GM12878 (cell line): ENCODE measurements at regions not wholly inside any gene's neighbourhood (a gene's known extent, or its start where the extent isn't known, plus 50 kb on each side); places are given as distances from the start of the nearest gene placed in this dataset.

Source experiments
- ATAC-seq: fragments of 200-7000 bp; cut with Tn5 transposase; 3 replicates; pipeline ENCODE4 v1.9.1; 2020; ENCODE audit warnings: mild to moderate bottlenecking, moderate library complexity
- BruUV-seq: library from RNA; stranded (reverse); fragments of 400-500 nt; replicated peaks from 2 replicates; lab custom pipeline; 2021; lab: Mats Ljungman, UMichigan
- CTCF ChIA-PET: fragments of 300-600 bp; sonication (Branson Sonifier 250); formaldehyde crosslinking; extraction: SDS; loops from one replicate; lab custom pipeline; 2021; ENCODE audit warnings: inconsistent platforms; lab: Yijun Ruan, JAX
- POLR2A ChIA-PET: fragments of 350-600 bp; formaldehyde crosslinking; extraction: SDS; loops from one replicate; lab custom pipeline; 2021; ENCODE audit warnings: inconsistent platforms; lab: Charles Lee
- RAD21 ChIA-PET: fragments of 300-600 bp; sonication (Branson Sonifier 250); formaldehyde crosslinking; loops from one replicate; lab custom pipeline; 2023; ENCODE audit warnings: antibody characterized with exemption; ENCODE audit not compliant: unreplicated experiment; lab: Charles Lee
- SMC1A ChIA-PET: fragments of 300-600 bp; sonication (Branson Sonifier 250); formaldehyde crosslinking; loops from one replicate; lab custom pipeline; 2023; ENCODE audit not compliant: unreplicated experiment, uncharacterized antibody; lab: Charles Lee
- DNase-seq: peaks from one replicate; pipeline ENCODE4 v3.0.0-alpha.2; 2011; ENCODE audit warnings: low read depth, low spot score
- FAIRE-seq: peaks from 3 replicates; lab custom pipeline; 2011; peaks lifted over from hg19 to GRCh38; lab: Jason Lieb, UNC
- H2AFZ ChIP-seq: 2 replicates; pipeline ENCODE4 v1.6.0; 2011; ENCODE audit warnings: low read depth, low read length, control low read depth; ENCODE audit not compliant: control insufficient read depth
- H3K27ac ChIP-seq: 2 replicates; pipeline ENCODE4 v1.5.1; 2011; ENCODE audit warnings: control low read depth; ENCODE audit not compliant: control insufficient read depth, insufficient read depth
- H3K27me3 ChIP-seq, 2 experiments: replicated peaks in 1 of 2; 2 replicates each; pipeline versions ENCODE4 v1.6.0 to v1.6.1; 2011; ENCODE audit warnings: low read length in 1 of 2; ENCODE audit not compliant: control insufficient read depth in 2 of 2, insufficient read depth in 2 of 2
- H3K36me3 ChIP-seq, 2 experiments: 2 replicates each; pipeline ENCODE4 v1.5.1; 2011; ENCODE audit warnings: low read length in 1 of 2; ENCODE audit not compliant: control insufficient read depth in 2 of 2, insufficient read depth in 2 of 2
- H3K4me1 ChIP-seq: 2 replicates; pipeline ENCODE4 v1.6.1; 2011; ENCODE audit warnings: mild to moderate bottlenecking, low read length, moderate library complexity, mixed read lengths; ENCODE audit not compliant: control insufficient read depth, insufficient read depth
- H3K4me2 ChIP-seq: 2 replicates; pipeline ENCODE4 v1.6.0; 2011; ENCODE audit warnings: control low read depth; ENCODE audit not compliant: control insufficient read depth, insufficient read depth
- H3K4me3 ChIP-seq: fragments of 200-600 bp; sonication (generic); 2 replicates; pipeline ENCODE4 v1.5.1; 2016
- H3K79me2 ChIP-seq: 2 replicates; pipeline ENCODE4 v1.6.0; 2011; ENCODE audit warnings: low read length; ENCODE audit not compliant: control insufficient read depth, insufficient read depth
- H3K9ac ChIP-seq: 2 replicates; pipeline ENCODE4 v1.8.0; 2011; ENCODE audit warnings: low read length, control low read depth, mixed read lengths; ENCODE audit not compliant: control insufficient read depth, insufficient read depth
- H3K9me3 ChIP-seq: replicated peaks from 3 replicates; pipeline ENCODE4 v1.5.1; 2011; ENCODE audit warnings: mild to moderate bottlenecking, low read length; ENCODE audit not compliant: control insufficient read depth, insufficient read depth
- H4K20me1 ChIP-seq: 2 replicates; pipeline ENCODE4 v1.6.0; 2011; ENCODE audit not compliant: control insufficient read depth, insufficient read depth
- BHLHE40 ChIP-seq, 2 experiments: fragments of 450-650 bp in 1 of 2; IDR thresholded peaks; 2 replicates each; pipeline ENCODE4 v1.6.1; 2011 to 2017; ENCODE audit warnings: low read depth in 2 of 2, borderline replicate concordance in 1 of 2, improper control_type of control experiment in 1 of 2, low read length in 1 of 2, mild to moderate bottlenecking in 1 of 2
- CBX5 ChIP-seq: sonication (generic); IDR thresholded peaks from 2 replicates; pipeline ENCODE4 v1.6.1; 2016; ENCODE audit warnings: low read depth, moderate library complexity, mild to moderate bottlenecking, inconsistent platforms
- HDAC2 ChIP-seq: fragments of 200-600 bp; sonication (generic); IDR thresholded peaks from 2 replicates; pipeline ENCODE4 v1.6.1; 2017
- MAX ChIP-seq: IDR thresholded peaks from 2 replicates; pipeline ENCODE4 v1.6.1; 2012; ENCODE audit warnings: low read depth, low read length, improper control_type of control experiment
- MTA2 ChIP-seq: fragments of 450-650 bp; IDR thresholded peaks from 2 replicates; pipeline ENCODE4 v1.6.1; 2016; ENCODE audit warnings: low read depth, mild to moderate bottlenecking, moderate library complexity
- SREBF2 ChIP-seq: IDR thresholded peaks from 2 replicates; pipeline ENCODE4 v1.6.1; 2012; ENCODE audit warnings: mild to moderate bottlenecking, low read length
- USF1 ChIP-seq: IDR thresholded peaks from 2 replicates; pipeline ENCODE4 v1.6.1; 2011; ENCODE audit warnings: borderline replicate concordance, low read depth, mild to moderate bottlenecking, moderate library complexity, mixed read lengths, low read length; ENCODE audit not compliant: insufficient read depth; ENCODE audit errors: extremely low read length
- WGBS: methylation state at CpG from one replicate; pipeline ENCODE4 v1.1.6; 2016; ENCODE audit warnings: low lambda C conversion rate; ENCODE audit not compliant: insufficient replicate concordance, insufficient coverage; ENCODE audit errors: missing lambda C conversion rate; 5-methylcytosine and 5-hydroxymethylcytosine counted together
- in situ Hi-C: fragments of 300-500 bp; cut with MboI; formaldehyde crosslinking; loops from 9 replicates; pipeline ENCODE4 v1.14.3; 2018; ENCODE audit warnings: mixed read lengths
- intact Hi-C: fragments of 100-400 bp; cut with micrococcal nuclease; formaldehyde crosslinking; loops from one replicate; pipeline ENCODE4 v1.14.2; 2022; ENCODE audit not compliant: unreplicated experiment

GRCh38 chr14:38931969-38932652, 170.9 kb downstream of the SEC23A start (continued):
- TF ChIP-seq BHLHE40 (IDR thresholded peaks at IDR 0.05; ENCODE audit: borderline replicate concordance in 1 of 2, low read depth in 2 of 2, low read length in 1 of 2) = no peak
- TF ChIP-seq MAX = no peak
- TF ChIP-seq CBX5 = no peak
- TF ChIP-seq USF1 = no peak
- TF ChIP-seq, all 136 proteins: peak for 0

DNA sequence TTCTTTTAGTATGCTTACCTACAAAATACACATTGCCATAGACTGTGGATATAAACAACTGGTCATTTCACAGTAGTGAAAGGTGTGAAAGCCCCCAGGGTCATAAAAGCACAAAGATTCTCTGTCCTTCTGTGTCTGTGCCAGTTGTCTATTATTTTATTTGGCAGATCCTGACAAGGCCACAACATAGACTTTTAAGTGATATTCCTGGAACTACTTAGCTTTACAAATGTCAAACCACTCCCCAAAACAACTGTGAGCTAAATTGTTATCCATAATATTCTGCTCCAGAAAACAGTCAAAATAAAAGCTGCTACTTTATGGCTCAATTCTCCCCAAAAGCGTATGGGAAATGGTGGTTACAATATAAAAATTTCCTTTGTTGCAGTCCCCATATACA, 172.1 kb downstream of the SEC23A start:
- TF ChIP-seq MTA2 (no peak), SREBF2 (no peak), HDAC2 (no peak)
- ChIA-PET CTCF (no interaction called here), RAD21 (no interaction called here), SMC1A (no interaction called here), POLR2A (no interaction called here)
- H4K20me1 ChIP-seq = no peaks in the 10 kb centered on the region
- no peaks in the 10 kb centered on the region for H3K36me3 ChIP-seq
- H3K9me3 ChIP-seq = no peaks in the 10 kb centered on the region
- no peak overlapping the region for H3K27ac ChIP-seq
- H3K4me1 ChIP-seq = no peaks in the 10 kb centered on the region
- FAIRE-seq (no peak), ATAC-seq (no peak), DNase-seq (no peak)
- H3K27me3 ChIP-seq = no peaks in the 10 kb centered on the region
- H3K9ac ChIP-seq = no peak overlapping the region
- intact Hi-C loops (no loop called here), in situ Hi-C loops (no loop called here)
- BruUV-seq = no TSS peak
- no peaks in the 10 kb centered on the region for H3K79me2 ChIP-seq
- H3K4me3 ChIP-seq = no peak overlapping the region
- no peak overlapping the region for H2AFZ ChIP-seq
- 5% methylated on average over 1 of the region's 1 CpG for WGBS
- no peak overlapping the region for H3K4me2 ChIP-seq
